WTC11 (cell line): ENCODE measurements at regions not wholly inside any gene's neighbourhood (a gene's known extent, or its start where the extent isn't known, plus 50 kb on each side); places are given as distances from the start of the nearest gene placed in this dataset.

ENCODE experiments used
- CREM ChIP-seq: sonication (generic); formaldehyde crosslinking; IDR thresholded peaks from 2 replicates; pipeline ENCODE4 v1.8.1; 2022; ENCODE audit warnings: mild to moderate bottlenecking, missing genetic modification reagents, moderate library complexity
- JUN ChIP-seq: sonication (generic); formaldehyde crosslinking; IDR thresholded peaks from 2 replicates; pipeline ENCODE4 v1.8.0; 2023; ENCODE audit warnings: mild to moderate bottlenecking, missing genetic modification reagents
- KAT7 ChIP-seq: sonication (generic); formaldehyde crosslinking; IDR thresholded peaks from 2 replicates; pipeline ENCODE4 v1.8.1; 2023; ENCODE audit warnings: missing genetic modification reagents, mild to moderate bottlenecking, borderline replicate concordance
- RELA ChIP-seq: sonication (generic); formaldehyde crosslinking; IDR thresholded peaks from 2 replicates; pipeline ENCODE4 v1.8.1; 2022; ENCODE audit warnings: missing genetic modification reagents, mild to moderate bottlenecking, borderline replicate concordance
- ZNF138 ChIP-seq: sonication (generic); formaldehyde crosslinking; conservative IDR thresholded peaks from 2 replicates; pipeline ENCODE4 v1.8.1; 2022; ENCODE audit warnings: mild to moderate bottlenecking, moderate library complexity, missing genetic modification reagents
- ZNF263 ChIP-seq: sonication (generic); formaldehyde crosslinking; IDR thresholded peaks from 2 replicates; pipeline ENCODE4 v1.8.1; 2022; ENCODE audit warnings: low read depth, mild to moderate bottlenecking, moderate library complexity, missing genetic modification reagents
- ZNF425 ChIP-seq: fragments of 250-450 bp; sonication (Bioruptor Pico); conservative IDR thresholded peaks from 2 replicates; pipeline ENCODE4 v1.9.0; 2021; ENCODE audit warnings: mild to moderate bottlenecking
- TF ChIP-seq, protein P1 (sequence below): fragments of 200-600 bp; IDR thresholded peaks from 2 replicates; pipeline ENCODE4 v1.8.0; 2022; ENCODE audit warnings: antibody characterized with exemption
- TF ChIP-seq, protein P2 (sequence below): sonication (generic); formaldehyde crosslinking; IDR thresholded peaks from 2 replicates; pipeline ENCODE4 v1.8.0; 2022; ENCODE audit warnings: mild to moderate bottlenecking, missing genetic modification reagents

GRCh38 chr1:106233511-106233910, 823.0 kb upstream of the PRMT6 start:
- no peak for TF ChIP-seq ZNF263 (CRISPR knock-in tag)
- TF ChIP-seq, protein P1, sequence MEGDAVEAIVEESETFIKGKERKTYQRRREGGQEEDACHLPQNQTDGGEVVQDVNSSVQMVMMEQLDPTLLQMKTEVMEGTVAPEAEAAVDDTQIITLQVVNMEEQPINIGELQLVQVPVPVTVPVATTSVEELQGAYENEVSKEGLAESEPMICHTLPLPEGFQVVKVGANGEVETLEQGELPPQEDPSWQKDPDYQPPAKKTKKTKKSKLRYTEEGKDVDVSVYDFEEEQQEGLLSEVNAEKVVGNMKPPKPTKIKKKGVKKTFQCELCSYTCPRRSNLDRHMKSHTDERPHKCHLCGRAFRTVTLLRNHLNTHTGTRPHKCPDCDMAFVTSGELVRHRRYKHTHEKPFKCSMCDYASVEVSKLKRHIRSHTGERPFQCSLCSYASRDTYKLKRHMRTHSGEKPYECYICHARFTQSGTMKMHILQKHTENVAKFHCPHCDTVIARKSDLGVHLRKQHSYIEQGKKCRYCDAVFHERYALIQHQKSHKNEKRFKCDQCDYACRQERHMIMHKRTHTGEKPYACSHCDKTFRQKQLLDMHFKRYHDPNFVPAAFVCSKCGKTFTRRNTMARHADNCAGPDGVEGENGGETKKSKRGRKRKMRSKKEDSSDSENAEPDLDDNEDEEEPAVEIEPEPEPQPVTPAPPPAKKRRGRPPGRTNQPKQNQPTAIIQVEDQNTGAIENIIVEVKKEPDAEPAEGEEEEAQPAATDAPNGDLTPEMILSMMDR: no peak
- no peak for TF ChIP-seq JUN
- TF ChIP-seq ZNF425 (CRISPR knock-in tag): no peak
- no peak for TF ChIP-seq KAT7 (CRISPR knock-in tag)
- no peak for TF ChIP-seq RELA
- no peak for TF ChIP-seq ZNF138 (CRISPR knock-in tag)
- TF ChIP-seq, protein P2, sequence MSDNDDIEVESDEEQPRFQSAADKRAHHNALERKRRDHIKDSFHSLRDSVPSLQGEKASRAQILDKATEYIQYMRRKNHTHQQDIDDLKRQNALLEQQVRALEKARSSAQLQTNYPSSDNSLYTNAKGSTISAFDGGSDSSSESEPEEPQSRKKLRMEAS: no peak
- TF ChIP-seq CREM (CRISPR knock-in tag): no peak
